ENCODE measurements at regions not wholly inside any gene's neighbourhood (a gene's known extent, or its start where the extent isn't known, plus 50 kb on each side); places are given as distances from the start of the nearest gene placed in this dataset.

DNA sequence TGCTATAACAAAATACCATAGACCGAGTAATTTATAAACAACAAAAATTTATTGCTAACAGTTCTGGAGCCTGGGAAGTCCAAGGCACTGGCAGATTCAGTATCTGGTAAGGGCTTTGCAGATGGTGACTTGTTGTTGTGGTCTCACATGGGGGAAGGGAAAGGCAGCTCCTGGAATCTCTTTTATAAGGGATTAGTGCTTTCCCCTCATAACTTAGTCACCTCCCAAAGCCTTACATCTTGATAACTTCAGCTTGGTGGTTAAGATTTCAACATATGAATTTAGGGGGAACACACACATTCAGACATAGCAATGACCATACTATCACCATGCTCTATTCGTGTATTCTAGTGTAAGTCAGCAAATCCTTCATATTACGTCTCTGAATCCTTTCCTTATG is 447.6 kb upstream of the TCF4 start:
- DNase-seq, result no peak
- Histone ChIP-seq H3K4me1 (ENCODE audit: insufficient read depth) (no peaks in the 10 kb centered on the region), H3K4me3 (no peak overlapping the region), H3K27ac (no peak overlapping the region), H3K36me3 (no peaks in the 10 kb centered on the region), H3K9me3 (no peaks in the 10 kb centered on the region), H3K27me3 (no peaks in the 10 kb centered on the region)
- intact Hi-C loops (cut with DNase I), result no loop called here
- TF ChIP-seq EP300 (IDR thresholded peaks at IDR 0.05), result no peak
- WGBS, 3 donors, result 90 to 92% (median 91%) methylated on average over 3 of the region's 3 CpGs

DNA sequence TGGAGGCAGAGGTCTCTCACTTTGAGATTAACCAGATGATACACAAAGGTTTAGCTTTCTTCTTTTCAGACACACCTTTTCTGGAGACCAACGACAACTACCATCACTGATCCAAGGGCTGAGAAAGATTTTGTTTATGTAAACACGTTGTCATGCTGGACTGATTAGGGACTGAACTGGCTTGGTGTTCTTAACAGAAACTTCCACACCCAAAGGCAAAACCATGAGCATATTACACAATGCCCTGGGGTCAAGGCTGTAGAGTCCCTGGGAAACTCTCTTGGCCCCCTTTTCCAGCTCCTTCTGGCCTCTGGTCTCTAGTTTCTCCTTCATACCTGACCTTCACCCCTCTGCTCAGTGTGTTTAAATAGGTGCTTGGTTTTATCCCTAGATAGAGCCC is 447.0 kb upstream of the TCF4 start:
- intact Hi-C loops (cut with DNase I), result no loop called here

GRCh38 chr18:56030060-56030459 is 442.1 kb upstream of the TCF4 start:
- TF ChIP-seq CTCF (IDR thresholded peaks at IDR 0.05), result no peak
- no peak for TF ChIP-seq POLR2A (IDR thresholded peaks at IDR 0.05)
- no peak for TF ChIP-seq EP300 (IDR thresholded peaks at IDR 0.05)
- H3K9me3 ChIP-seq, result no peaks in the 10 kb centered on the region
- DNase-seq, result no peak
- H3K27ac ChIP-seq, result no peak overlapping the region
- WGBS, 3 donors, result 86 to 91% (median 90%) methylated on average over 3 of the region's 3 CpGs
- intact Hi-C loops (cut with DNase I), result no loop called here
- no peaks in the 10 kb centered on the region for H3K4me1 ChIP-seq (ENCODE audit: insufficient read depth)
- H3K36me3 ChIP-seq, result no peaks in the 10 kb centered on the region
- no peaks in the 10 kb centered on the region for H3K27me3 ChIP-seq
- H3K4me3 ChIP-seq, result no peak overlapping the region

More for the DNA sequence above, 447.0 kb upstream of the TCF4 start:
- H3K27me3 ChIP-seq, result no peaks in the 10 kb centered on the region
- no peaks in the 10 kb centered on the region for H3K4me1 ChIP-seq (ENCODE audit: insufficient read depth)
- 21 to 56% (median 29%) methylated on average over 2 of the region's 2 CpGs for WGBS, 3 donors
- no peaks in the 10 kb centered on the region for H3K36me3 ChIP-seq
- TF ChIP-seq POLR2A (IDR thresholded peaks at IDR 0.05), result no peak
- TF ChIP-seq CTCF (IDR thresholded peaks at IDR 0.05), result no peak
- no peak for TF ChIP-seq EP300 (IDR thresholded peaks at IDR 0.05)
- H3K4me3 ChIP-seq, result no peak overlapping the region
- no peak for DNase-seq
- no peak overlapping the region for H3K27ac ChIP-seq
- no peaks in the 10 kb centered on the region for H3K9me3 ChIP-seq

GRCh38 chr18:56028514-56028913 is 440.5 kb upstream of the TCF4 start:
- 0 to 19% (median 17%) methylated on average over 1 of the region's 1 CpG for WGBS, 3 donors

GRCh38 chr18:56026509-56026908 is 438.5 kb upstream of the TCF4 start:
- TF ChIP-seq POLR2A (IDR thresholded peaks at IDR 0.05) (no peak), CTCF (IDR thresholded peaks at IDR 0.05) (no peak), EP300 (IDR thresholded peaks at IDR 0.05) (no peak)
- Histone ChIP-seq H3K27me3 (no peaks in the 10 kb centered on the region), H3K4me1 (ENCODE audit: insufficient read depth) (no peaks in the 10 kb centered on the region), H3K27ac (no peak overlapping the region), H3K36me3 (no peaks in the 10 kb centered on the region), H3K9me3 (no peaks in the 10 kb centered on the region), H3K4me3 (no peak overlapping the region)
- DNase-seq, result no peak
- 57 to 87% (median 76%) methylated on average over 2 of the region's 2 CpGs for WGBS, 3 donors
- intact Hi-C loops (cut with DNase I), result no loop called here

More at GRCh38 chr18:56028514-56028913, 440.5 kb upstream of the TCF4 start:
- TF ChIP-seq EP300 (IDR thresholded peaks at IDR 0.05), result no peak
- no peak for TF ChIP-seq POLR2A (IDR thresholded peaks at IDR 0.05)
- TF ChIP-seq CTCF (IDR thresholded peaks at IDR 0.05), result no peak
- no peaks in the 10 kb centered on the region for H3K27me3 ChIP-seq
- DNase-seq, result no peak
- H3K36me3 ChIP-seq, result no peaks in the 10 kb centered on the region
- intact Hi-C loops (cut with DNase I), result no loop called here
- H3K27ac ChIP-seq, result no peak overlapping the region
- no peaks in the 10 kb centered on the region for H3K4me1 ChIP-seq (ENCODE audit: insufficient read depth)
- H3K9me3 ChIP-seq, result no peaks in the 10 kb centered on the region
- no peak overlapping the region for H3K4me3 ChIP-seq

Data from ovary (tissue), 7 donors.